ENCODE measurements at regions not wholly inside any gene's neighbourhood (a gene's known extent, or its start where the extent isn't known, plus 50 kb on each side); places are given as distances from the start of the nearest gene placed in this dataset. TPM values are rescaled to one million over a fixed set of nuclear protein-coding genes. Genes with fewer than 3 reads are reported as not detected.

GRCh38 chr10:3838460-3839437 is 53.7 kb upstream of the KLF6 start:
- TF ChIP-seq CTCF (IDR thresholded peaks at IDR 0.05; ENCODE audit: unreplicated experiment) = no peak
- Mint-ChIP-seq H3K4me1 (peaks cover 22% of the 10 kb centered on the region), H3K9me3 (no peaks in the 10 kb centered on the region), H3K36me3 (no peaks in the 10 kb centered on the region), H3K4me3 (no peak overlapping the region), H3K27ac (no peak overlapping the region), H3K27me3 (ENCODE audit: low read depth) (no peaks in the 10 kb centered on the region)
- DNase-seq (ENCODE audit: low spot score in 2 of 2, unreplicated experiment in 2 of 2) = no peak

- H3K9me3 Mint-ChIP-seq = no peaks in the 10 kb centered on the region
- no peak for DNase-seq (ENCODE audit: low spot score in 2 of 2, unreplicated experiment in 2 of 2)
- TF ChIP-seq CTCF (IDR thresholded peaks at IDR 0.05; ENCODE audit: unreplicated experiment) = no peak
- H3K27ac Mint-ChIP-seq = no peak overlapping the region
- H3K36me3 Mint-ChIP-seq = no peaks in the 10 kb centered on the region
- H3K4me1 Mint-ChIP-seq = peaks cover 24% of the 10 kb centered on the region
- no peaks in the 10 kb centered on the region for H3K27me3 Mint-ChIP-seq (ENCODE audit: low read depth)
- no peak overlapping the region for H3K4me3 Mint-ChIP-seq
Observed at GRCh38 chr10:3837647-3838459, 52.8 kb upstream of the KLF6 start.

GRCh38 chr10:3836222-3836820 is 51.3 kb upstream of the KLF6 start:
- H3K27me3 Mint-ChIP-seq (ENCODE audit: low read depth) = no peaks in the 10 kb centered on the region
- DNase-seq (ENCODE audit: low spot score in 2 of 2, unreplicated experiment in 2 of 2) = no peak
- no peaks in the 10 kb centered on the region for H3K36me3 Mint-ChIP-seq
- no peak overlapping the region for H3K27ac Mint-ChIP-seq
- no peak overlapping the region for H3K4me3 Mint-ChIP-seq
- peaks cover 34% of the 10 kb centered on the region for H3K4me1 Mint-ChIP-seq
- H3K9me3 Mint-ChIP-seq = no peaks in the 10 kb centered on the region
- TF ChIP-seq CTCF (IDR thresholded peaks at IDR 0.05; ENCODE audit: unreplicated experiment) = no peak

GRCh38 chr10:3835770-3836169 is 50.8 kb upstream of the KLF6 start:
- Mint-ChIP-seq H3K4me1 (peaks cover 38% of the 10 kb centered on the region), H3K27me3 (ENCODE audit: low read depth) (no peaks in the 10 kb centered on the region), H3K27ac (no peak overlapping the region), H3K4me3 (no peak overlapping the region), H3K36me3 (no peaks in the 10 kb centered on the region), H3K9me3 (no peaks in the 10 kb centered on the region)
- no peak for DNase-seq (ENCODE audit: low spot score in 2 of 2, unreplicated experiment in 2 of 2)
- no peak for TF ChIP-seq CTCF (IDR thresholded peaks at IDR 0.05; ENCODE audit: unreplicated experiment)

GRCh38 chr10:3834947-3835346 is 49.9 kb upstream of the KLF6 start:
- Mint-ChIP-seq H3K9me3 (no peaks in the 10 kb centered on the region), H3K27ac (no peak overlapping the region), H3K4me3 (no peak overlapping the region), H3K27me3 (ENCODE audit: low read depth) (no peaks in the 10 kb centered on the region), H3K4me1 (peaks cover 43% of the 10 kb centered on the region), H3K36me3 (no peaks in the 10 kb centered on the region)
- DNase-seq (ENCODE audit: low spot score in 2 of 2, unreplicated experiment in 2 of 2) = no peak
- no peak for TF ChIP-seq CTCF (IDR thresholded peaks at IDR 0.05; ENCODE audit: unreplicated experiment)

Small RNAs in the stretch of these regions (microRNA-seq; reads per million reads assigned to microRNA genes)
- not detected for gene MIR6078
